A673 (cell line): ENCODE measurements at regions not wholly inside any gene's neighbourhood (a gene's known extent, or its start where the extent isn't known, plus 50 kb on each side); places are given as distances from the start of the nearest gene placed in this dataset.

ENCODE experiments used
- EZH2 ChIP-seq: fragments of 200-600 bp; sonication (generic); IDR thresholded peaks from 2 replicates; pipeline ENCODE4 v1.6.1; 2017; ENCODE audit warnings: borderline replicate concordance, low read depth, mild to moderate bottlenecking, mixed read lengths, antibody characterized with exemption, low read length; ENCODE audit not compliant: poor library complexity, severe bottlenecking
- TF ChIP-seq, protein P1 (sequence below): fragments of 300-800, 200-600 bp; sonication (generic); conservative IDR thresholded peaks from 2 replicates; pipeline ENCODE4 v1.5.1; 2017; ENCODE audit warnings: low read depth, mild to moderate bottlenecking, antibody characterized with exemption, low read length, moderate library complexity, mixed read lengths

GRCh38 chr1:96090134-96090533, 631.5 kb upstream of the PTBP2 start:
- TF ChIP-seq, protein P1, sequence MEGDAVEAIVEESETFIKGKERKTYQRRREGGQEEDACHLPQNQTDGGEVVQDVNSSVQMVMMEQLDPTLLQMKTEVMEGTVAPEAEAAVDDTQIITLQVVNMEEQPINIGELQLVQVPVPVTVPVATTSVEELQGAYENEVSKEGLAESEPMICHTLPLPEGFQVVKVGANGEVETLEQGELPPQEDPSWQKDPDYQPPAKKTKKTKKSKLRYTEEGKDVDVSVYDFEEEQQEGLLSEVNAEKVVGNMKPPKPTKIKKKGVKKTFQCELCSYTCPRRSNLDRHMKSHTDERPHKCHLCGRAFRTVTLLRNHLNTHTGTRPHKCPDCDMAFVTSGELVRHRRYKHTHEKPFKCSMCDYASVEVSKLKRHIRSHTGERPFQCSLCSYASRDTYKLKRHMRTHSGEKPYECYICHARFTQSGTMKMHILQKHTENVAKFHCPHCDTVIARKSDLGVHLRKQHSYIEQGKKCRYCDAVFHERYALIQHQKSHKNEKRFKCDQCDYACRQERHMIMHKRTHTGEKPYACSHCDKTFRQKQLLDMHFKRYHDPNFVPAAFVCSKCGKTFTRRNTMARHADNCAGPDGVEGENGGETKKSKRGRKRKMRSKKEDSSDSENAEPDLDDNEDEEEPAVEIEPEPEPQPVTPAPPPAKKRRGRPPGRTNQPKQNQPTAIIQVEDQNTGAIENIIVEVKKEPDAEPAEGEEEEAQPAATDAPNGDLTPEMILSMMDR: no peak
- no peak for TF ChIP-seq EZH2
